ENCODE measurements at regions not wholly inside any gene's neighbourhood (a gene's known extent, or its start where the extent isn't known, plus 50 kb on each side); places are given as distances from the start of the nearest gene placed in this dataset.

DNA sequence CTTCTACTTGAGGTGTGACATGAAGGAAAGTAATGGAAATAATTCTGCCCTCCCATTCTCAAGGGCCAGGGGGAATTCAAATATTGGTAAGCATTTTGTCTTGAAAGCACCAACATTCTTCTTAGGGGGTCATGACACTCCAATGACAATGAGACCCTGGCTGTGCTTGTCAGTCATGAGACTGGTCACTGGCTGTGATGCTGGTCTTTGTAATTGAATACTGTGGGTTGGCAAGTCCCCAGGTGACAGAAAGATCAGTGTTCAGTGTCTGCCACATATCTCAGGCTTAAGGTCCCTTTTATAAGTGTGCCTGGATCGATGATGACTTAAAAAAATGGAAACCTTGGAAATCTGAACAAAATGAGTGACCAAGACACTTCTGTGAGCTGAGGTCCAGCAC, 151.4 kb downstream of the SNRPN start:
- DNase-seq = no peak
- WGBS, 2 donors (ENCODE audit: low coverage in 1 of 2) = 67% methylated on average over 1 of the region's 1 CpG
- Histone ChIP-seq H3K9me3 (peaks cover 37 to 53% of the 10 kb centered on the region in 2 donors), H3K36me3 (peaks cover 0 to 95% (median 31%) of the 10 kb centered on the region in 4 donors), H3K4me3 (no peak overlapping the region), H3K27ac (no peak overlapping the region), H3K27me3 (no peaks in the 10 kb centered on the region), H3K4me1 (no peaks in the 10 kb centered on the region)
- TF ChIP-seq POLR2A (IDR thresholded peaks at IDR 0.05) (no peak), POLR2AphosphoS5 (IDR thresholded peaks at IDR 0.05) (no peak), EP300 (IDR thresholded peaks at IDR 0.05; ENCODE audit: low read depth) (no peak)
- TF ChIP-seq, protein P1, sequence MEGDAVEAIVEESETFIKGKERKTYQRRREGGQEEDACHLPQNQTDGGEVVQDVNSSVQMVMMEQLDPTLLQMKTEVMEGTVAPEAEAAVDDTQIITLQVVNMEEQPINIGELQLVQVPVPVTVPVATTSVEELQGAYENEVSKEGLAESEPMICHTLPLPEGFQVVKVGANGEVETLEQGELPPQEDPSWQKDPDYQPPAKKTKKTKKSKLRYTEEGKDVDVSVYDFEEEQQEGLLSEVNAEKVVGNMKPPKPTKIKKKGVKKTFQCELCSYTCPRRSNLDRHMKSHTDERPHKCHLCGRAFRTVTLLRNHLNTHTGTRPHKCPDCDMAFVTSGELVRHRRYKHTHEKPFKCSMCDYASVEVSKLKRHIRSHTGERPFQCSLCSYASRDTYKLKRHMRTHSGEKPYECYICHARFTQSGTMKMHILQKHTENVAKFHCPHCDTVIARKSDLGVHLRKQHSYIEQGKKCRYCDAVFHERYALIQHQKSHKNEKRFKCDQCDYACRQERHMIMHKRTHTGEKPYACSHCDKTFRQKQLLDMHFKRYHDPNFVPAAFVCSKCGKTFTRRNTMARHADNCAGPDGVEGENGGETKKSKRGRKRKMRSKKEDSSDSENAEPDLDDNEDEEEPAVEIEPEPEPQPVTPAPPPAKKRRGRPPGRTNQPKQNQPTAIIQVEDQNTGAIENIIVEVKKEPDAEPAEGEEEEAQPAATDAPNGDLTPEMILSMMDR (IDR thresholded peaks at IDR 0.05) = no peak
- intact Hi-C loops (cut with DNase I; ENCODE audit: low total_unique reads) = no loop called here
- in situ Hi-C loops (cut with MboI; ENCODE audit: low pct_ligation_motif_present in 1 of 4, low pct_unique_long_range_greater_than_20kb in 1 of 4, low sequenced_read_pairs in 3 of 4) = no loop called here

DNA sequence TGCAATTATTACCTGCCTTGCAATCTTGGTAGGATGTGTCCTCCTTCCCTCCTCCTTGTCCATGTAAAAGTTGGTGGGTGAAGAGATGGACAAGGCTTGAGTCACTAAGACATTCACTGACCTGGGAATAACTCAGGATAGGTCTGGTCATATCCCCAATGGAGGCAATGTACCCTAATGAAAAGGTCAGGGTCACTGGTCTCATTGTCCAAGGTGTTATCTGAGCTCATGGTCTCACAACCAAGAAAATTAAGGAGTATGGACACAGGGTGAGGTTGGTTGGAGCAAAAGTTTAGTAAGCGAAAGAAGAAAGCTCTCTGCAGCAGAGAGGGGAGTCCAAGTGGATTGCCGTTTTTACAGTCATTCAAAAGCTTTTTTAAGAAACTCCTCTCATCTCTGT, 179.0 kb downstream of the SNRPN start:
- Histone ChIP-seq H3K4me3 (no peak overlapping the region), H3K9me3 (peaks cover 5 to 18% of the 10 kb centered on the region in 2 donors), H3K36me3 (no peaks in the 10 kb centered on the region), H3K27me3 (no peaks in the 10 kb centered on the region), H3K4me1 (no peaks in the 10 kb centered on the region), H3K27ac (no peak overlapping the region)
- intact Hi-C loops (cut with DNase I; ENCODE audit: low total_unique reads) (no loop called here), in situ Hi-C loops (cut with MboI; ENCODE audit: low pct_ligation_motif_present in 1 of 4, low pct_unique_long_range_greater_than_20kb in 1 of 4, low sequenced_read_pairs in 3 of 4) (no loop called here)
- DNase-seq = no peak
- WGBS, 2 donors (ENCODE audit: low coverage in 1 of 2) = 56 to 71% methylated on average over 2 of the region's 2 CpGs
- TF ChIP-seq POLR2A (IDR thresholded peaks at IDR 0.05) (no peak), POLR2AphosphoS5 (IDR thresholded peaks at IDR 0.05) (no peak), EP300 (IDR thresholded peaks at IDR 0.05; ENCODE audit: low read depth) (no peak)
- TF ChIP-seq, protein P1 (IDR thresholded peaks at IDR 0.05) = no peak

DNA sequence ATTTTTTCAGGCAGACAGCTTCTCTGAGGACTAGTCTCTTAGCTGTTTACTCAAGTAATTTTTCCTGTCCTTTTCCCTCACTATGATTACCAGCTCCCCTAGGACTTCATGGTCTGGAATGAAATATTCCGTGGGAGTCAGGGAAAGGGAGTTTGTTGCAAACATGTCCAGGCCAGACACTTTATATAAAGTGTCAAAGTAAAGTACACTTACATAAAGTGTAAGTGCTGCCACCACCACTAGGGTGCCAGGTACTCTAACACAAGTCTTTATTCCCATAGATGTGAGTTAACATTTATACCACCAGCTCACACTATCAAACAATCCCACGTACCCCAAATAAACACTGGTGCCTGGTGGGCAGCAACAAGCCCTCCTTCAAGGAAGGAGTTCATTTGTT, 179.8 kb downstream of the SNRPN start:
- TF ChIP-seq POLR2AphosphoS5 (IDR thresholded peaks at IDR 0.05) (no peak), EP300 (IDR thresholded peaks at IDR 0.05; ENCODE audit: low read depth) (no peak), POLR2A (IDR thresholded peaks at IDR 0.05) (no peak)
- TF ChIP-seq, protein P1 (IDR thresholded peaks at IDR 0.05) = no peak
- Histone ChIP-seq H3K27ac (no peak overlapping the region), H3K9me3 (peaks cover 4 to 17% of the 10 kb centered on the region in 2 donors), H3K27me3 (no peaks in the 10 kb centered on the region), H3K4me1 (no peaks in the 10 kb centered on the region), H3K4me3 (no peak overlapping the region), H3K36me3 (no peaks in the 10 kb centered on the region)
- DNase-seq = no peak
- intact Hi-C loops (cut with DNase I; ENCODE audit: low total_unique reads) = no loop called here
- whole genome bisulfite sequencing, 2 donors (ENCODE audit: low coverage in 1 of 2) = 20 to 64% methylated on average over 1 to 2 of the region's 2 CpGs
- in situ Hi-C loops (cut with MboI; ENCODE audit: low pct_ligation_motif_present in 1 of 4, low pct_unique_long_range_greater_than_20kb in 1 of 4, low sequenced_read_pairs in 3 of 4) = no loop called here

DNA sequence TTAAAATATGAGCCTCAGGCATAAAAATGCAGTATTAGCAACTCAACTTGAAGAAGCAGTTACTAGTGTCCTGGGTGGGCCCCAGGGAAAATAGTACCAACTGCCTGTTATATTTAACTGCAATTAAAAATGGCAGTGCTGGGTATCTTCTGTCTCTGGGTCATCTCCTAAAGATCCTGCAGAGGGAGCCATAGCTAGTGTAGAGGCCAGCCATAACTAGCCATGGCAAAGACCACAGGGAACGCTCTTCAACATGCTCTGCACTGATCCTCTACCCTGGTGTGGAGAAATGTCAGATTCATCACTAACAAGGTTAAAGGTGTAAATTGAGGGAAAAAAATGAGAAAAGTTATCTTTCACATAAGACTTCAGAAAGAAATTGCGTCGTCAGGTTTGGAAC, 181.3 kb downstream of the SNRPN start:
- no peaks in the 10 kb centered on the region for H3K4me1 ChIP-seq
- no peaks in the 10 kb centered on the region for H3K36me3 ChIP-seq
- intact Hi-C loops (cut with DNase I; ENCODE audit: low total_unique reads) = no loop called here
- 76 to 79% methylated on average over 3 of the region's 3 CpGs for WGBS, 2 donors (ENCODE audit: low coverage in 1 of 2)
- H3K9me3 ChIP-seq = peaks cover 5 to 18% of the 10 kb centered on the region in 2 donors
- in situ Hi-C loops (cut with MboI; ENCODE audit: low pct_ligation_motif_present in 1 of 4, low pct_unique_long_range_greater_than_20kb in 1 of 4, low sequenced_read_pairs in 3 of 4) = no loop called here
- no peak overlapping the region for H3K4me3 ChIP-seq
- H3K27me3 ChIP-seq = no peaks in the 10 kb centered on the region
- TF ChIP-seq EP300 (IDR thresholded peaks at IDR 0.05; ENCODE audit: low read depth) (no peak), POLR2A (IDR thresholded peaks at IDR 0.05) (no peak), POLR2AphosphoS5 (IDR thresholded peaks at IDR 0.05) (no peak)
- TF ChIP-seq, protein P1 (IDR thresholded peaks at IDR 0.05) = no peak
- no peak overlapping the region for H3K27ac ChIP-seq
- no peak for DNase-seq

All from transverse colon (tissue), 4 donors.